Cardiac muscle cell (in vitro differentiated cells and primary cell): ENCODE measurements at regions not wholly inside any gene's neighbourhood (a gene's known extent, or its start where the extent isn't known, plus 50 kb on each side); places are given as distances from the start of the nearest gene placed in this dataset.
A peak's percentile ranks its signal among the peaks of the same experiment; 100 is the strongest.

Experiments used
- DNase-seq, 2 donors: peaks; one replicate each; pipeline versions ENCODE4 v3.0.0 to v3.0.0-alpha.2; 2010 to 2017; ENCODE audit warnings: low read depth in 1 of 2, low spot score in 1 of 2
- H3K27ac ChIP-seq: fragments of 200-600 bp; sonication (generic); 2 replicates; pipeline ENCODE4 v1.5.1; 2016
- H3K27me3 ChIP-seq: fragments of 200-600 bp; sonication (generic); 2 replicates; pipeline ENCODE4 v1.6.0; 2016; ENCODE audit warnings: control low read depth
- H3K36me3 ChIP-seq: fragments of 200-600 bp; sonication (generic); 2 replicates; pipeline ENCODE4 v1.5.1; 2016; ENCODE audit warnings: control low read depth
- H3K4me1 ChIP-seq: fragments of 200-600 bp; sonication (generic); 2 replicates; pipeline ENCODE4 v1.8.1; 2017; ENCODE audit warnings: low read depth, mild to moderate bottlenecking, mixed run types
- H3K4me3 ChIP-seq: fragments of 200-600 bp; sonication (generic); 2 replicates; pipeline ENCODE4 v1.5.1; 2016; ENCODE audit warnings: mild to moderate bottlenecking
- H3K9me3 ChIP-seq: fragments of 200-600 bp; sonication (generic); 2 replicates; pipeline ENCODE4 v1.5.1; 2017; ENCODE audit warnings: low read depth, mild to moderate bottlenecking, control low read depth
- TF ChIP-seq, protein P1 (sequence below): IDR thresholded peaks from 2 replicates; pipeline ENCODE4 v1.5.1; 2012; ENCODE audit warnings: low read depth, mild to moderate bottlenecking, low read length

DNA sequence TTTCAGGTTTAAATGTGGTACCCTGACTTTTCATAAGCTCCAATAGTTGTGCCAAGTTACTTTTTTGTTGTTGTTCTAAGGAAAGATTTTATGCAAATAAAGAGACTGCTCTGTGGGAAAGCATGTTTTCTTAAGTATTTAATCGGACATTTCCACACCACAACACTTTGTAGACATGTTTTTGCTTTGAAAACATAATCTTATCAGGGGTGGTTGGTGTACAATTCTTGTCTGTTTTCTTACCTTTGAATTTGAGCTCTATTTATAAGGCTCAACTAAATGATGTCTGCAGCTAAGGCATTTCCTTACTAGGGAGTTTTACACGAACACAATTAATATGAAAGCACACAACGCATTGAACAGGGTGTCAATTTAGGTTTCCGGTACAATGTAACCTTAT is 81.5 kb upstream of the CDIN1 start:
- Histone ChIP-seq H3K4me3 (no peak overlapping the region), H3K36me3 (no peaks in the 10 kb centered on the region), H3K27me3 (no peaks in the 10 kb centered on the region), H3K27ac (no peak overlapping the region), H3K9me3 (no peaks in the 10 kb centered on the region), H3K4me1 (peaks cover 33% of the 10 kb centered on the region)
- TF ChIP-seq, protein P1, sequence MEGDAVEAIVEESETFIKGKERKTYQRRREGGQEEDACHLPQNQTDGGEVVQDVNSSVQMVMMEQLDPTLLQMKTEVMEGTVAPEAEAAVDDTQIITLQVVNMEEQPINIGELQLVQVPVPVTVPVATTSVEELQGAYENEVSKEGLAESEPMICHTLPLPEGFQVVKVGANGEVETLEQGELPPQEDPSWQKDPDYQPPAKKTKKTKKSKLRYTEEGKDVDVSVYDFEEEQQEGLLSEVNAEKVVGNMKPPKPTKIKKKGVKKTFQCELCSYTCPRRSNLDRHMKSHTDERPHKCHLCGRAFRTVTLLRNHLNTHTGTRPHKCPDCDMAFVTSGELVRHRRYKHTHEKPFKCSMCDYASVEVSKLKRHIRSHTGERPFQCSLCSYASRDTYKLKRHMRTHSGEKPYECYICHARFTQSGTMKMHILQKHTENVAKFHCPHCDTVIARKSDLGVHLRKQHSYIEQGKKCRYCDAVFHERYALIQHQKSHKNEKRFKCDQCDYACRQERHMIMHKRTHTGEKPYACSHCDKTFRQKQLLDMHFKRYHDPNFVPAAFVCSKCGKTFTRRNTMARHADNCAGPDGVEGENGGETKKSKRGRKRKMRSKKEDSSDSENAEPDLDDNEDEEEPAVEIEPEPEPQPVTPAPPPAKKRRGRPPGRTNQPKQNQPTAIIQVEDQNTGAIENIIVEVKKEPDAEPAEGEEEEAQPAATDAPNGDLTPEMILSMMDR = no peak
- DNase-seq = peak in 1 of 2 donors; percentile 25

DNA sequence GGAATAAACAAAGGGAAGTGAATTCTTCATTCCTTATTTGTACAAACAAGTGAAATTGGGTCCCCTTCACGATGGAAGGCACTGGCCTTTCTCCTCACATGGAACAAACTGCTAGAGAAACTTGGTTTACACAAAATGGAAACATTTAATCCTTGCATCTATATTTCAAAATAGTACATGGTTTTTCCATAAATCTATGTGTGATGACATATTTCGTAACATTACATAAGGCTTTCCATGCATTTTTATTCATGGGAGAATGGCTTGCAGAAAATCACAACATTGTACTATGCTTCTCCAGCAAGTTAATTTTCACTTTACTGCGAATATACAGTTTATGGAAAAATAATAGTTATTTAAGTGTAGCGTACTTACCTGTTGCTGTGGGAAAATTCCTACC is 81.0 kb upstream of the CDIN1 start:
- Histone ChIP-seq H3K9me3 (no peaks in the 10 kb centered on the region), H3K36me3 (no peaks in the 10 kb centered on the region), H3K4me3 (no peak overlapping the region), H3K27me3 (no peaks in the 10 kb centered on the region), H3K4me1 (peaks cover 38% of the 10 kb centered on the region), H3K27ac (no peak overlapping the region)
- TF ChIP-seq, protein P1 = no peak
- DNase-seq = peak in 1 of 2 donors; percentile 24

DNA sequence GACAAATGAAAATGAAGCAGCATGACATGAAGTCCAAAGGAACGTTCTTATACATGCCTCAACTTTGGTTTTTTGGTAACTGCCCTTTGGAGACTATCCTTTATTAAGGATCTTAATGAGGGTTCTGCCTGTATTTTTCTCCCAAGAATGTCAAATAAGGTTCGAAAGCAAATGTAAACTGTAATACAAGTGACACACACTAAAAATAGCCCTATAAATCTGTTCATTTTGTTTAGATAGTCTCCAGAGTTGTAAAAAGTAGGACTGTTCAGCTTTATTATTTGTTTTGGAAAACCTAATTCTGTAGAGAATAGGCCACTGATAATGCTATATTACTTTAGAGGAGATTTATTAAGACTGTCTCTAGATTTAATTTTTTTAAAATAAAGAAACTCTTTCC is 80.5 kb upstream of the CDIN1 start:
- H3K4me1 ChIP-seq = peaks cover 39% of the 10 kb centered on the region

DNA sequence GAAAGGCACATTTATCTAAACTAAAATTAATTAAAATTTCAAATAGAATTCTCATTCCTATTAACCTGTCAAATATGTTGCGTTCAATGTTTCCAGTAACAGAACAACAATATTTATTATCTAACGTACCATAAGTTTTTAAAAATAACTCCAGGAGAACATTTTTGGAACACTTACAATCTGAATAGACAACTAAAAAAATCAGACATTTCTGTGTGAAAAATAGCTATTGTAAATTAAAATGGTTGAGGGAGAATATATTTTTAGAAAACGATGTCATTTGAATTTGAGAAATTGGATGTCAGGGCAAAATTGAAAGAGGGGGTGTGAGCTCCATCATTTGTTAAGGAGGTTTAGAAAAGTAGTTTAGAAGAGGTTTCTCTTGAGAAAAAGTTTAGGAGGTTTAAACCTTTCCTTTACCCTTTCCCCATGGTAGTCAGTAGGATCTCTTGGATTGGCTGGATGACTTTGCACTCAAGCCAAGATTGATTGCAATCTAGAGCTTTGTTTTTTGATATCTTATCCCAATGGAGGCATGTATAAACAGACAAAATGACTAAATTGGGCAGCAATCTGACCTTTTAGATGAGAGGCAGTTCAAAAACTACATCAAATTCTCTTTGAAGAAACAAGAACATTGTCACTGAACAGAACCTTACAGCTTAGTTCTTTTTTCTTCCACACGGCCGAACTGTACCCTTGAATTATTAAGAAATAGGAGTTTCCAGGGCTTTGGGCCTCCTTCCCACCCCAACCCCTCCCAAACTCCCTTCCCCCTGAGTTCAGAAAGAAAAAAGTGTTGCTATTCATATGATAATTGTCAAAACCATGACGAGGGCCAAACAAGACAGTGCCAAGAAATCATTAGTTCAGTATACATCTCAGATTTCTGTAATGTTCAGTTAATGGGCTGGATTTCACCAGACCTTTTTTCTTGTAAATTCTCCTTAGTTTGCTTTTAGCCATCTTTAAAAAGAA is 79.7 kb upstream of the CDIN1 start:
- Histone ChIP-seq H3K9me3 (no peaks in the 10 kb centered on the region), H3K27ac (no peak overlapping the region), H3K36me3 (no peaks in the 10 kb centered on the region), H3K4me3 (no peak overlapping the region), H3K4me1 (peaks cover 39% of the 10 kb centered on the region), H3K27me3 (no peaks in the 10 kb centered on the region)
- TF ChIP-seq, protein P1 = no peak
- peak in 1 of 2 donors; percentile 37 for DNase-seq

More for the DNA sequence above, 80.5 kb upstream of the CDIN1 start:
- no peak overlapping the region for H3K4me3 ChIP-seq
- H3K27ac ChIP-seq = no peak overlapping the region
- TF ChIP-seq, protein P1 = no peak
- DNase-seq = no peak
- H3K9me3 ChIP-seq = no peaks in the 10 kb centered on the region
- H3K27me3 ChIP-seq = no peaks in the 10 kb centered on the region
- no peaks in the 10 kb centered on the region for H3K36me3 ChIP-seq

DNA sequence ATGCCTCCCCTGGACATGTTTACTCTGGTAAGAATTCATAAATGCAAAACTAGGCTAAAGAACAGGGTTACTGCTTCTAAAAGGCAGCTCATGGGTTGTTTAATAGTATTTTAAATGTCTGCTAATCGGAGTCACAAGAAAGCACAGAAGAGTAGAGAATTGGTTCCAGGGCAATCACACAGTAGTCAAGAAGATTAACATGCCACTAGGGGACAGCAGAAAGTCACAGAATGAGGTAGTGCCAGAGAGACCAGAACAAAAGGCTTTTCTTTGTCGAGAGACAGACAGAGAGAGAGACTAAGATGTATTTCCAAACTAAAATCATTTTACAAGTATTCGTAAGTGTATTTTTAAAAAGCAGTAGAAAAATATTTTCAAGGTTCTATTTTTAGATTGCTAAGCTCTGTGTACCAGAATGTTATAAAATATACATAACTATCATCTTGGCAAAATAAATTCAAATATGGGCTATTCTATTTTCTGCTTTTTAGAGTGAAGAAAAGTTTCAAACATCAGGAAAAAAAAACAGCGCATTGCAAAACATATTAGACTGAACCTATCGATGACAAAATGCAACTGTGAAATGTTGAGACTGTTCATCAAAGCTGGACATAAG is 78.3 kb upstream of the CDIN1 start:
- H3K27me3 ChIP-seq = no peaks in the 10 kb centered on the region
- peak; percentile 83 to 85 for DNase-seq
- no peak overlapping the region for H3K4me3 ChIP-seq
- no peaks in the 10 kb centered on the region for H3K9me3 ChIP-seq
- peak overlapping the region; percentile 40 for H3K27ac ChIP-seq
- no peaks in the 10 kb centered on the region for H3K36me3 ChIP-seq
- TF ChIP-seq, protein P1 = peak; percentile 81
- H3K4me1 ChIP-seq = peaks cover 53% of the 10 kb centered on the region
